OCI-LY7 (cell line): ENCODE measurements at regions not wholly inside any gene's neighbourhood (a gene's known extent, or its start where the extent isn't known, plus 50 kb on each side); places are given as distances from the start of the nearest gene placed in this dataset.

Source experiments
- BruUV-seq: library from RNA; stranded (reverse); fragments of 400-500 nt; replicated peaks from 2 replicates; lab custom pipeline; 2021; lab: Mats Ljungman, UMichigan
- CTCF ChIA-PET: fragments of 300-600 bp; sonication (Branson Sonifier 250); formaldehyde crosslinking; loops from one replicate; lab custom pipeline; 2022; ENCODE audit warnings: antibody characterized with exemption; ENCODE audit not compliant: unreplicated experiment; lab: Charles Lee
- POLR2A ChIA-PET: fragments of 300-600 bp; sonication (Branson Sonifier 250); formaldehyde crosslinking; loops from one replicate; lab custom pipeline; 2022; ENCODE audit warnings: antibody characterized with exemption; lab: Charles Lee
- DNase-seq: peaks from one replicate; pipeline ENCODE4 v3.0.0-alpha.2; 2015; ENCODE audit warnings: low spot score
- H2AFZ ChIP-seq: fragments of 200-600 bp; sonication (generic), shearing (Covaris generic); 2 replicates; pipeline ENCODE4 v1.6.1; 2014; ENCODE audit warnings: mild to moderate bottlenecking, antibody characterized with exemption, low read length, moderate library complexity
- H3K27ac ChIP-seq: fragments of 200-600 bp; sonication (generic); 2 replicates; pipeline ENCODE4 v1.5.1; 2014; ENCODE audit warnings: mixed run types, low read depth, mild to moderate bottlenecking, moderate library complexity, low read length, inconsistent platforms; ENCODE audit not compliant: poor library complexity, severe bottlenecking
- H3K36me3 ChIP-seq: fragments of 200-600 bp; sonication (generic); 2 replicates; pipeline ENCODE4 v1.6.1; 2014; ENCODE audit warnings: mild to moderate bottlenecking, antibody characterized with exemption, low read length, moderate library complexity, mixed read lengths; ENCODE audit not compliant: insufficient read depth
- H3K4me1 ChIP-seq: fragments of 200-600 bp; sonication (generic); 2 replicates; pipeline ENCODE4 v1.5.1; 2014; ENCODE audit warnings: mild to moderate bottlenecking, low read length; ENCODE audit not compliant: insufficient read depth, poor library complexity, severe bottlenecking
- H3K4me2 ChIP-seq: fragments of 200-600 bp; sonication (generic); 2 replicates; pipeline ENCODE4 v1.6.1; 2014; ENCODE audit warnings: mild to moderate bottlenecking, low read length
- H3K4me3 ChIP-seq: fragments of 200-600 bp; sonication (generic); 2 replicates; pipeline ENCODE4 v1.5.1; 2014; ENCODE audit warnings: mild to moderate bottlenecking, low read depth, low read length; ENCODE audit not compliant: poor library complexity, severe bottlenecking
- H3K79me2 ChIP-seq: fragments of 200-600 bp; sonication (generic); 2 replicates; pipeline ENCODE4 v1.6.1; 2016; ENCODE audit warnings: low read depth, mild to moderate bottlenecking, low read length, moderate library complexity, mixed read lengths; ENCODE audit not compliant: insufficient read depth
- H3K9me2 ChIP-seq: fragments of 200-600 bp; sonication (generic); 2 replicates; pipeline ENCODE4 v1.6.1; 2016; ENCODE audit warnings: mild to moderate bottlenecking, low read length, mixed read lengths; ENCODE audit not compliant: insufficient read depth
- H3K9me3 ChIP-seq: fragments of 200-600 bp; sonication (generic); 2 replicates; pipeline ENCODE4 v1.6.1; 2014; ENCODE audit warnings: mild to moderate bottlenecking, mixed run types, low read length, mixed read lengths
- H4K20me1 ChIP-seq: fragments of 200-600 bp; sonication (generic); 2 replicates; pipeline ENCODE4 v1.6.1; 2014; ENCODE audit warnings: mild to moderate bottlenecking, antibody characterized with exemption, low read length, moderate library complexity, mixed read lengths; ENCODE audit not compliant: insufficient read depth
- CTCF ChIP-seq: fragments of 200-600 bp; sonication (generic); conservative IDR thresholded peaks from 2 replicates; pipeline ENCODE4 v1.5.1; 2014; ENCODE audit warnings: mild to moderate bottlenecking, antibody characterized with exemption, low read length, moderate library complexity, mixed read lengths
- EZH2phosphoT487 ChIP-seq: fragments of 200-600 bp; sonication (generic); IDR thresholded peaks from 2 replicates; pipeline ENCODE4 v1.6.1; 2018; ENCODE audit warnings: low read depth, borderline replicate concordance, mild to moderate bottlenecking, mixed run types, antibody characterized with exemption, low read length, moderate library complexity, mixed read lengths
- intact Hi-C: fragments of 100-400 bp; cut with micrococcal nuclease; formaldehyde crosslinking; loops from one replicate; pipeline ENCODE4 v1.10.0; 2022; ENCODE audit not compliant: unreplicated experiment

GRCh38 chr2:121030523-121030922 is 254.5 kb downstream of the TFCP2L1 start:
- no peak overlapping the region for H3K27ac ChIP-seq
- BruUV-seq: no TSS peak
- H3K9me2 ChIP-seq: no peaks in the 10 kb centered on the region
- POLR2A ChIA-PET: no interaction called here
- H3K4me3 ChIP-seq: no peak overlapping the region
- CTCF ChIA-PET: no interaction called here
- no peaks in the 10 kb centered on the region for H3K79me2 ChIP-seq
- no peak for DNase-seq
- H3K36me3 ChIP-seq: no peaks in the 10 kb centered on the region
- H2AFZ ChIP-seq: no peak overlapping the region
- TF ChIP-seq CTCF: no peak
- TF ChIP-seq EZH2phosphoT487: no peak
- no peaks in the 10 kb centered on the region for H3K9me3 ChIP-seq
- H3K4me2 ChIP-seq: no peak overlapping the region
- intact Hi-C loops: no loop called here
- no peaks in the 10 kb centered on the region for H4K20me1 ChIP-seq
- no peaks in the 10 kb centered on the region for H3K4me1 ChIP-seq

- no peak for DNase-seq
- POLR2A ChIA-PET: no interaction called here
These were observed 253.2 kb downstream of the TFCP2L1 start for GRCh38 chr2:121031568-121032340.

More at GRCh38 chr2:121031568-121032340, 253.2 kb downstream of the TFCP2L1 start:
- Histone ChIP-seq H4K20me1 (no peaks in the 10 kb centered on the region), H3K36me3 (no peaks in the 10 kb centered on the region), H3K4me1 (no peaks in the 10 kb centered on the region), H3K9me2 (no peaks in the 10 kb centered on the region), H3K4me2 (no peak overlapping the region), H2AFZ (no peak overlapping the region), H3K27ac (no peak overlapping the region), H3K9me3 (no peaks in the 10 kb centered on the region), H3K4me3 (no peak overlapping the region), H3K79me2 (no peaks in the 10 kb centered on the region)
- no TSS peak for BruUV-seq
- TF ChIP-seq CTCF: no peak
- no peak for TF ChIP-seq EZH2phosphoT487
- CTCF ChIA-PET: no interaction called here
- intact Hi-C loops: no loop called here
